HUES64 (cell line): ENCODE measurements at regions not wholly inside any gene's neighbourhood (a gene's known extent, or its start where the extent isn't known, plus 50 kb on each side); places are given as distances from the start of the nearest gene placed in this dataset.

Source experiments
- H3K27ac ChIP-seq: 2 replicates; pipeline ENCODE4 v1.7.0; 2013; ENCODE audit warnings: low read depth, low read length, inconsistent platforms
- H3K27me3 ChIP-seq: 2 replicates; pipeline ENCODE4 v1.6.1; 2013; ENCODE audit warnings: mild to moderate bottlenecking, low read length; ENCODE audit not compliant: insufficient read depth
- H3K36me3 ChIP-seq: 2 replicates; pipeline ENCODE4 v1.6.1; 2013; ENCODE audit warnings: mild to moderate bottlenecking, low read length; ENCODE audit not compliant: insufficient read depth
- H3K4me1 ChIP-seq: 2 replicates; pipeline ENCODE4 v1.6.1; 2013; ENCODE audit warnings: mild to moderate bottlenecking, low read length, moderate library complexity; ENCODE audit not compliant: insufficient read depth
- H3K4me3 ChIP-seq: 2 replicates; pipeline ENCODE4 v1.5.1; 2013; ENCODE audit warnings: mild to moderate bottlenecking, low read length, moderate library complexity
- H3K9ac ChIP-seq: 2 replicates; pipeline ENCODE4 v1.6.1; 2013; ENCODE audit warnings: mild to moderate bottlenecking, low read depth, low read length
- H3K9me3 ChIP-seq: 2 replicates; pipeline ENCODE4 v1.6.1; 2013; ENCODE audit warnings: low read depth, low read length; ENCODE audit not compliant: insufficient read depth
- WGBS: fragments of 150-250, 120-280 bp; methylation state at CpG from one replicate; pipeline ENCODE4 v1.1.7; 2013; ENCODE audit warnings: missing lambda C conversion rate; 5-methylcytosine and 5-hydroxymethylcytosine counted together

DNA sequence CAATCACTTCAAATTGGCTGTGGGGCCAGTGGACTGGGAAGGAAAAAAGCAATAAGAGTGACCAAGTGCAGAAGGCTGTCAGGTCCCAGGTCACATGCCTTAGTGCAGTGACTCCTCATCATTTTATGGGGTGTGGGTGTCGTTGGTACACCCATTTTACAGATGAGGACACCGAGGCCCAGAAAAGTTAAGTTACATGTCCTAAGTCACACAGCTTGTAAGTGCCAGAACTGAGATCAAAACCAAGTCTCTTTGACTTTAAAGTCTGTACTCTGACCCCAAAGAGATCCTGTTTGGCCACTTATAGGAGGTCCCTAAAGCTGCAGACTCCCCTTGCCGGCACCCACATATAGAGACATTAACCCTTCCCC lies 63.0 kb upstream of the POLG start:
- H3K27me3 ChIP-seq: peaks cover 100% of the 10 kb centered on the region

DNA sequence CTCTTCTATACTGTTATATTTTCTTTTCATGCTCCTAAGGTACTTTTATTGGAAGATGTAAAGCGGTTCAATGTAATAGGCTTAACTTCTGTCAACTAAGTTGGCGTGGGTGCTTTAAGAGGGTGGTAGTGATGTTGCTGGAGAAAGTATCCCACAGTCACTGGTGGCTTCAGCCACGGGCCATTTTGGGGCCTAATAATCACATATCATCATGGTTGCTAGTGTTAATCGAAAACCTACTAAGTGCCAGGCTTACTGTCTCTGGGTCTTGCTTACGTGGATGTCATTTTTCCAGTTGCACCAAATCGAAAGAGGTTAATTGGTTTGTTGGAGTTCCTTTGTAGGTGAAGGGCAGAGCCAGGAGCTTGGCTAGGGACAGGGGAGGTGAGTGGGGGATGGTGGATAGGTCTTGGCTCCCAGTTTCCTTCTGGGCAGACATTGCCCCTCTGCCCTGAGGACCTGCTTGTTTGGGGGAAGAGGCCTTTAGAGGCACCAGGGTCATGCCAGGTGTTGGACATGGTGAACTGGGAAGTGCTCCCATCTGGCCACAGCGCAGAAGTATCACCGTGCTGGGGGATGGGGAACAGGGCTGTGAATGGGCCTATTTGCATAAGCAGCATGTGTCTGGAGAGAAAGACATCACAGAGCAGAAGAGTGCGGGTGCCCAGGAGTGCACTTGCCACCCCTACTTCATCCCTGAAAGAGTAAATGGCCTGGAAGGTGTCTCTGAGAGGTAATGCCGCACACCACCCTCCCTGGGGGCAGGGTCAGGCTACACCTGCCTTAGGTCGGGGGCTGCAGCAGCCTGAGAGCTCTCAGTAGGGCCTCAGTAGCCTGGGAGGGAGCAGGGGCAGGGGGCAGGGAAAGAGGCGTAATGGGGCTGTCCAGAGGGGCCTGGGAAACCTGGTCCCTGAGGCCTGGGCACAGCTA lies 62.4 kb upstream of the POLG start:
- H3K36me3 ChIP-seq: no peaks in the 10 kb centered on the region
- H3K27ac ChIP-seq: no peak overlapping the region
- 21% methylated on average over 12 of the region's 12 CpGs for WGBS
- no peak overlapping the region; the same call in 1 of the 2 replicates for H3K4me3 ChIP-seq
- no peak overlapping the region for H3K9ac ChIP-seq
- H3K4me1 ChIP-seq: peaks cover 21% of the 10 kb centered on the region
- H3K27me3 ChIP-seq: peaks cover 100% of the 10 kb centered on the region
- H3K9me3 ChIP-seq: no peaks in the 10 kb centered on the region

More for the DNA sequence above, 63.0 kb upstream of the POLG start:
- Histone ChIP-seq H3K27ac (no peak overlapping the region), H3K9me3 (no peaks in the 10 kb centered on the region), H3K4me1 (peaks cover 20% of the 10 kb centered on the region), H3K36me3 (no peaks in the 10 kb centered on the region), H3K9ac (no peak overlapping the region), H3K4me3 (no peak overlapping the region)
- 44% methylated on average over 3 of the region's 3 CpGs for WGBS

DNA sequence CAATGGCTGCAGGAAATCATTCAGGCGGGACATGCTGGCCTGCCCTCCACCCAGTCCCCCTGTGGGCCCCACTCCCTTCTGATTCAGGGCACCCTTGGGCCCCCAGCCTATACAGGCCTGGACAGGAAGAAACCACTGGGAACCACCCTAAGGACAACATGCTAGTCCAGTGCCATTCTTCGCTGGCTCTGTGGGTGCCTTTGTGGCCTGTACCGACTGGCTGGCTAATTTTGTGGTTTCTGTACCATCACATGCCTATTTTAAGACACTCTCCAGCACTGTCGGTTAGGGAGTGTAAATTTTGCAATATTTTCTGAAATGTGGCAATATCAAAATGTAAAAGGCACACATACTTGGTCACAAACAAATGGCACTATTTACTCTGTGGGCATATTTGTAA lies 61.4 kb upstream of the POLG start:
- Histone ChIP-seq H3K27me3 (peaks cover 100% of the 10 kb centered on the region), H3K9ac (no peak overlapping the region), H3K36me3 (no peaks in the 10 kb centered on the region), H3K4me3 (no peak overlapping the region), H3K4me1 (peaks cover 27% of the 10 kb centered on the region), H3K9me3 (no peaks in the 10 kb centered on the region), H3K27ac (no peak overlapping the region)
- 40% methylated on average over 3 of the region's 4 CpGs for WGBS

DNA sequence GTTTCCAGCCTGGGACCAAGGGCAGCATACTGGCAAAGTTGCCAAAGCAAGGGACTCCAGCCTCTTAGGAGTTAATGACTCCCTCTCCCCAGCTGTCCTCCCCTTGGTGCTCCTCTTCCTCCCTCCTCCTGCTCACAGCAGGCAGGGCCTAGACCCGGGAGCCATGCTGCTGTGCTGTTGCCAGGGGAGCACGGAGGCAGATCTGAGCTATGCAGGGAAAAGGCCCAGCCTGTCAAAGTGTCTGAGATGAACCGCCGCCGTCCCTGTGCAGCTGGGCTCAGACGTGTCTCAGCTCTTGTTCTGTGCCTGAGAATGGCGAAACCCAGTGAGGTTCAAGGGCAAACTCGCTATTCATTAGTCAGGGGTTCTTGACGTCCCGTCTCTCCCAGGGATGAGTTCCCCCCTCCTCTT lies 60.8 kb upstream of the POLG start:
- Histone ChIP-seq H3K27ac (no peak overlapping the region), H3K4me3 (no peak overlapping the region), H3K27me3 (peaks cover 100% of the 10 kb centered on the region), H3K9ac (no peak overlapping the region), H3K4me1 (peaks cover 27% of the 10 kb centered on the region), H3K36me3 (no peaks in the 10 kb centered on the region), H3K9me3 (no peaks in the 10 kb centered on the region)
- WGBS: 21% methylated on average over 10 of the region's 10 CpGs

DNA sequence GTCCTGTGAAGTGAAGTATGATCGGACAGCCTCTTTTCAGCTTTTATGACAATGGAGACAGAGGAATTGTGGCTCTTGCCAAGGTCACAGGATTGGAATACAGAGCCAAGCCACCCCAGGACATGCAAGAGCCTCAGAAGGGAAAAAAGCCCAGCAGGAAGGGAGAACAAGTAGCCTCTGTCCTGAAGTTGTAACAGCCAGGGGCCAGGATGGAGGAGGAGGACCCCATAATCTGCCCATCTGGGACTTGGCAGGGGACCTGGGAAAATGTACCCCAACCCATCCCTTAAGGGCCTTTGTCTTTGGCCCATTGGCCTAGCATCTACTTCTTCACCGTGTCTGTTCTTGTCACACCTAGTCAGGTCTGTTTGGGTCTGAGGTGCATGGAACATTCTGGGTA lies 60.4 kb upstream of the POLG start:
- Histone ChIP-seq H3K36me3 (no peaks in the 10 kb centered on the region), H3K9me3 (no peaks in the 10 kb centered on the region), H3K4me3 (no peak overlapping the region), H3K27ac (no peak overlapping the region), H3K27me3 (peaks cover 100% of the 10 kb centered on the region), H3K4me1 (peaks cover 30% of the 10 kb centered on the region), H3K9ac (no peak overlapping the region)
- 59% methylated on average over 2 of the region's 2 CpGs for WGBS

DNA sequence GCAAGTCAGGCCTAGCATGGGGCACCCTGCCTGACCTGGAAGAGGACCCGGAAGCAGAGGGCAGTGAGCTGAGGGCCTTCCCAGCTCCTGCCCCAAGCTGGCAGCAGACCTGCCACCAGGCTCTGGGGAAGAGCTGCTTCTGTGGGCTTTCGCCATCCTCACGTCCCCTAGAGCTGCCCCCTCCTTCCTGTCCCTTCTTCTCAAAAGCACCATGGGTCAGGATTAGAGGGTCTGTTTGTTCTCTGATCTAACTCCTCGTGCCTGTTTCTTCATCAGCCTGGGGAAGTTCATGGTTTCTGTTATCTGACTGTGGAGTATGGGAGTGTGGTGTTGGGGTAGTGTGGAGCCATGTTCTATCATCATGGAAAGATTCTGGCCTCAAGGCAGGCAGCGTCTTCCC lies 58.4 kb upstream of the POLG start:
- Histone ChIP-seq H3K9ac (no peak overlapping the region), H3K4me3 (no peak overlapping the region), H3K27me3 (peaks cover 100% of the 10 kb centered on the region), H3K4me1 (peaks cover 38% of the 10 kb centered on the region), H3K9me3 (no peaks in the 10 kb centered on the region), H3K36me3 (no peaks in the 10 kb centered on the region), H3K27ac (no peak overlapping the region)
- 87% methylated on average over 5 of the region's 5 CpGs for WGBS

DNA sequence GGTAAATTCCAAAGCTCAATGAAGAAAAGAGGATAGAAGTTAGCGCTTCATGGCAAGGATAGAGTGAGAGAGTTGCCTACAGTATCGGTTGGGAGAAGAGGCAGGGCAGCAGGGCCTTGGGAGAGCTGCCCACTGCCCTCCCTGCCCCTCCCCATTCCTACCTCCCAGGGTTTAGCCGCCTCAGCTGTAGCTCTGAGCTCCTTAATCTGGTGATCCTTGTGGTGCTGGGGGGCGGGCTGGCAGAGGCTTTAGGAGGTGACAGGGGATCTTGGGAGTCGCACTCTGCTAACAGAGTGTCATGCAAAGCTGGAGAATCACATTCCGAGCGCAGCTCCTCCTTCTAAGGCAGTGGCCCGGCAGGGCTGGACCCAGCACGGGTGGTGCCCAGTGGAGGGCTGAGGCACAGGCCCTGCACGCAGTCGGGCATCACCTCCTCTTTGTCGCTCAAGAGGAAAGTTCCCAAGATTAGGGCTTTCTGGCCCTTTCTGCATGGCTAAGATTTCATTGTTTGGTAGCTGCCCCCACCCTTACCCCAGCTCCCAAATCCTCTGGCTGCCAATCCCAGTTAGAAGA lies 57.1 kb upstream of the POLG start:
- H3K27ac ChIP-seq: no peak overlapping the region

DNA sequence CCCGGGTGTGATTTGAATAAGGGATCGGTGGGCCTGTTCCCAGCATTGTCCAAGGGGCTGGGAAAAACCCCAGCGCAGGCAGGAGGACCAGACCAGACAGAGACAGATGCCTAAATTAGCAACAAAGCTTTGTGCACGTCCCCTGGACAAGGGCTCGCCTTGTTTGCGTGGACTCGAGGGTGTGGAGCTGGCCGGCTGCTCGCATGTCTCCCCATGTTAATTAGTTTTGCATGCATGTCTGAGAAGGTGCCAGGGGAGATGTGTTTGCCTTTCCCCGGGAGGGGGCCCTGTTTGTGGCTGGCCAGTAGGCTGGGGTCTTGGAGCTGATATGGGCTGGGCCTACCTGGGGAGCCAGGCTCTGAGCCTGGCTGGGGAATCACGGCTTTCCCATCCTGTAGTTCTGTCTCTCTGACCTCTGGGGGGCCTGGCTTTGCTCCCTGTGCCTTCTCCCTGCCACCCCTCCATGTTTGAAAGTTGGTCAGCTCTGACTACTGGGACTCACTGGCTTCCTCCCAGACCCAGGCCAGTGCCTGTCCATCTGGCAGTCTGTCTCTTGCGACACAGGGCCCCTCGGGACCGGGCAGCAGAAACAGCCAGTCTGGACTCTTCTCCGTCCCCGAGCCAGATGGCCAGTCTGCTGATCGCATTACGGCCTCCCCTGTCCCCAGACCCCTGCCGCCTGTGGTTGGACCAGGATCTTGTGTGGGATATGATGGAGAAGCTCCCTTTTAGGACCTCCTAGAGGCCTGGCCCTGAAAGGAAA lies 55.4 kb upstream of the POLG start:
- Histone ChIP-seq H3K4me3 (no peak overlapping the region), H3K9me3 (no peaks in the 10 kb centered on the region), H3K4me1 (peaks cover 19% of the 10 kb centered on the region; the same call in 1 of the 2 replicates), H3K27me3 (peaks cover 98% of the 10 kb centered on the region), H3K27ac (no peak overlapping the region), H3K9ac (no peak overlapping the region), H3K36me3 (no peaks in the 10 kb centered on the region)
- 53% methylated on average over 19 of the region's 19 CpGs for WGBS

More for the DNA sequence above, 57.1 kb upstream of the POLG start:
- H3K9ac ChIP-seq: no peak overlapping the region
- 27% methylated on average over 12 of the region's 12 CpGs for WGBS
- no peaks in the 10 kb centered on the region for H3K9me3 ChIP-seq
- no peak overlapping the region for H3K4me3 ChIP-seq
- no peaks in the 10 kb centered on the region for H3K36me3 ChIP-seq
- H3K27me3 ChIP-seq: peaks cover 100% of the 10 kb centered on the region
- H3K4me1 ChIP-seq: peaks cover 33% of the 10 kb centered on the region

DNA sequence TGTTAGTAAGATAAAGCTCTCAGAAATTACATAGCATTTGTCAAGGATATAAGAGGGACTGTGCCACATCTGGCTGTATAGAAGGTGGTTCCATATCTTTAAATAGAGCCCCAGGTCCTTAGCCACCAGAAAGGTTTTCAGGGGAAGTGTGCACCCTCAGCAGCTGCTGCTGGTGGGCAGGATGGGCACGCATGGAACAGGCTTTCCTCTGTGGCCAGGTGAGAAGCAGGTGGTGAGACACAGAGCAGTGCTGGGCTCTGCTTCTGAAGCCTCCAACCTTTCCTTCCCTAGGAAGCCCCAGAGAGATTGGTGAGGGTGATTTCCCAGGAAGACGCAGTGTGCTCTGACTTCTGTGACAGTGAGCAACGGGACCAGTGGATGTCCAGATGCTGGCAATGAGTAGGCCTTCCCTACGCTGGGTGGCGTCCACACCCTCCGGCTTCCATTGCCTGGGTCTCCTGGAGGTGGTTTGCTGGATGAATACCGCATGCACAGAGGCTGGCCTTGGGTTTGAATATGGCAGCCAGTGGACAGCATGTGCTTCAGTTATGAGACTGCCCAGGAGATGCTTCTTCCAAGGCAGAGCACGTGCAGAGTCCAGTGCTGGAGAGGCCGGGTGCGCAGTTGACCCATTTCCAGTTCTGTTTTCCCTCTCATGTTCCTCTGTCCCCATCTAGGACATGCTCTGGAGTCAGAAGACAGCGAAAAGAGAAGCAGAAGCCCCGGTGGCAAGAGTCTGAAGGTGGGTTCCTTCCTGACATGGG lies 52.7 kb upstream of the POLG start:
- Histone ChIP-seq H3K9me3 (no peaks in the 10 kb centered on the region), H3K9ac (no peak overlapping the region), H3K4me1 (peaks cover 33% of the 10 kb centered on the region), H3K27ac (no peak overlapping the region), H3K36me3 (no peaks in the 10 kb centered on the region), H3K27me3 (peaks cover 98% of the 10 kb centered on the region), H3K4me3 (no peak overlapping the region)
- 91% methylated on average over 12 of the region's 12 CpGs for WGBS

DNA sequence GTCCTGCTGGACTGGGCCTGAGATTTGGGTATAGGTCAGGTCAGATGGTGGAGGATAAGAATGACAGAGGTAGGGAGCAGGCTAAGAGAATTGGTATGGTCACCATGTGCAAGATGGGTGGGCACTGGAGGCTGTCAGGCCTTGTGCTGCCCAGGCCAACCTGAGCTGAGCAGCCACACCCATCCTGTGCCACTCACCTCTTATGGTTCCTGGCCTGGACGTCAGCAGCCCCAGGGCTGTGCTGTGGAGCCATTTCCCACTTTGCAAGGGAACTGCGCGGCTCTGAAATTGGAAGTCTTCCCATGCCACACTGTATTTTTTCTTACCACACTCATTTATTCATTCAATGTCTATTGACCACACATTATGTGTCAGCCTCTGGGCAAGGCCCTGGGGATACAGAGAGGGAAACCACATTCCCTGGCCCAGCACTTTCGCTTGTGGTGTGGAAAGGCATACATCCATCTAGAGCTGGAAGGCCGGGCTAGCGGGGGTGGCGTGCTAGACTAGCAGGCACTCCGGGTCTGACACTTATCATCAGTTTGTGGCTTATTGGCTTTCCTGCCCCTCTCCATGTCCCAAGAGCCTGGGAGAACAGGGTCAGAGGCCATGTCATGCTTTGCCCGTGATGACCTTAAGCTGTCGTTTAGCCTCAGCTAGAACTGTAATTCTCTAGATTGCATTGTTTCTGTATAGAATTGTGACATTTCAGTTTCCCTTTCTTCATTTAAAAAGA lies 51.1 kb upstream of the POLG start:
- Histone ChIP-seq H3K9me3 (no peaks in the 10 kb centered on the region), H3K27ac (no peak overlapping the region), H3K27me3 (peaks cover 98% of the 10 kb centered on the region), H3K36me3 (no peaks in the 10 kb centered on the region), H3K9ac (no peak overlapping the region), H3K4me1 (peaks cover 25% of the 10 kb centered on the region), H3K4me3 (no peak overlapping the region)
- 88% methylated on average over 10 of the region's 10 CpGs for WGBS
